ENCODE measurements at regions not wholly inside any gene's neighbourhood (a gene's known extent, or its start where the extent isn't known, plus 50 kb on each side); places are given as distances from the start of the nearest gene placed in this dataset.

GRCh38 chr15:70584838-70585706, 178.3 kb downstream of the UACA start:
- peak; percentile 54 for TF ChIP-seq CTCF (IDR thresholded peaks at IDR 0.05; ENCODE audit: low read depth, low read length)
- DNase-seq (ENCODE audit: low read depth, low spot score), result peak; percentile 51
- peak overlapping the region; percentile 20 for H3K4me3 ChIP-seq (ENCODE audit: low read depth, low read length)
- in situ Hi-C loops (cut with HindIII; ENCODE audit: low sequenced_read_pairs), result no loop called here

GRCh38 chr15:70584441-70584837, 178.9 kb downstream of the UACA start:
- in situ Hi-C loops (cut with HindIII; ENCODE audit: low sequenced_read_pairs), result no loop called here
- TF ChIP-seq CTCF (IDR thresholded peaks at IDR 0.05; ENCODE audit: low read depth, low read length), result no peak
- no peak for DNase-seq (ENCODE audit: low read depth, low spot score)
- H3K4me3 ChIP-seq (ENCODE audit: low read depth, low read length), result no peak overlapping the region

GRCh38 chr15:70583006-70583405, 180.4 kb downstream of the UACA start:
- DNase-seq (ENCODE audit: low read depth, low spot score), result no peak
- no peak for TF ChIP-seq CTCF (IDR thresholded peaks at IDR 0.05; ENCODE audit: low read depth, low read length)
- no peak overlapping the region for H3K4me3 ChIP-seq (ENCODE audit: low read depth, low read length)
- in situ Hi-C loops (cut with HindIII; ENCODE audit: low sequenced_read_pairs), result no loop called here

- TF ChIP-seq CTCF (IDR thresholded peaks at IDR 0.05; ENCODE audit: low read depth, low read length), result no peak
- DNase-seq (ENCODE audit: low read depth, low spot score), result peak; percentile 72
- in situ Hi-C loops (cut with HindIII; ENCODE audit: low sequenced_read_pairs), result no loop called here
- H3K4me3 ChIP-seq (ENCODE audit: low read depth, low read length), result no peak overlapping the region
Measured at GRCh38 chr15:70582143-70582945, 181.0 kb downstream of the UACA start.

- no peak overlapping the region for H3K4me3 ChIP-seq (ENCODE audit: low read depth, low read length)
- in situ Hi-C loops (cut with HindIII; ENCODE audit: low sequenced_read_pairs), result no loop called here
- TF ChIP-seq CTCF (IDR thresholded peaks at IDR 0.05; ENCODE audit: low read depth, low read length), result no peak
- DNase-seq (ENCODE audit: low read depth, low spot score), result no peak
Measured at GRCh38 chr15:70580958-70581357, 182.4 kb downstream of the UACA start.

- in situ Hi-C loops (cut with HindIII; ENCODE audit: low sequenced_read_pairs), result no loop called here
- TF ChIP-seq CTCF (IDR thresholded peaks at IDR 0.05; ENCODE audit: low read depth, low read length), result no peak
- no peak for DNase-seq (ENCODE audit: low read depth, low spot score)
- H3K4me3 ChIP-seq (ENCODE audit: low read depth, low read length), result no peak overlapping the region
Measured at GRCh38 chr15:70580286-70580685, 183.1 kb downstream of the UACA start.
